Vagina (tissue), 2 donors: ENCODE measurements at regions not wholly inside any gene's neighbourhood (a gene's known extent, or its start where the extent isn't known, plus 50 kb on each side); places are given as distances from the start of the nearest gene placed in this dataset.

Experiments used
- CTCF ChIP-seq, 3 experiments: fragments of 450-650 bp in 2 of 3; fragments of 200-600 bp in 1 of 3; sonication (generic) in 1 of 3; IDR thresholded peaks; one replicate each; pipeline ENCODE4 v1.5.1; 2017 to 2019; ENCODE audit warnings: antibody characterized with exemption in 3 of 3, mild to moderate bottlenecking in 2 of 3, moderate library complexity in 2 of 3
- POLR2AphosphoS5 ChIP-seq, 2 donors: sonication (generic); formaldehyde crosslinking; IDR thresholded peaks; one replicate each; pipeline ENCODE4 v1.9.0; 2017; ENCODE audit warnings: antibody characterized with exemption in 2 of 2, mild to moderate bottlenecking in 2 of 2, low read depth in 1 of 2; ENCODE audit not compliant: insufficient read depth in 1 of 2

- TF ChIP-seq CTCF (IDR thresholded peaks at IDR 0.05) (no peak), POLR2AphosphoS5 (IDR thresholded peaks at IDR 0.05; ENCODE audit: insufficient read depth in 1 of 2, low read depth in 1 of 2) (no peak)
Observed at GRCh38 chr6:16041327-16041726, 87.6 kb upstream of the MYLIP start.
